Hepatocyte (in vitro differentiated cells): ENCODE measurements at regions not wholly inside any gene's neighbourhood (a gene's known extent, or its start where the extent isn't known, plus 50 kb on each side); places are given as distances from the start of the nearest gene placed in this dataset.

ENCODE experiments used
- EZH2 ChIP-seq: fragments of 200-600 bp; sonication (generic); IDR thresholded peaks from 2 replicates; pipeline ENCODE4 v1.6.1; 2016; ENCODE audit warnings: antibody characterized with exemption, mild to moderate bottlenecking, borderline replicate concordance
- TF ChIP-seq, protein P1 (sequence below): fragments of 200-600 bp; sonication (generic); IDR thresholded peaks from 2 replicates; pipeline ENCODE4 v1.5.1; 2016; ENCODE audit warnings: antibody characterized with exemption, mild to moderate bottlenecking; ENCODE audit not compliant: poor library complexity

DNA sequence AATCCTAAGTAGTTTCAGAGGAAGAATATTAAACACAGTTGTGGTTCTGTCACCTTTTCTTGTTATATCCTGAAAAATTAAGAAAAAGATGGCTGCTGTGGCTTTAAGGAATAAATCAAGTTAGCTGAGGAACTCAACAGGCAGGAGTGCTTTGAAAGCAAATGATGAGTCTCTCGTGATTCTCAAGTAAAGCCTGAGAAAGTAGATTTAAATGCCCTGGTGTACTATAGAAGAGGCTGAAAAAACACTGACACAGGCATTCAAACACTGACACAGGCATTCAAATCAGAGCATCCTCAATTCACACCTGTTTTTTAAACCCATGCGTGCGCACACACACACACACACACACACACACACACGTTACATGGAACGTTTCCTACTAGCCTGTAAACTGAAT lies 218.6 kb downstream of the OGFRL1 start:
- TF ChIP-seq EZH2: no peak
- TF ChIP-seq, protein P1, sequence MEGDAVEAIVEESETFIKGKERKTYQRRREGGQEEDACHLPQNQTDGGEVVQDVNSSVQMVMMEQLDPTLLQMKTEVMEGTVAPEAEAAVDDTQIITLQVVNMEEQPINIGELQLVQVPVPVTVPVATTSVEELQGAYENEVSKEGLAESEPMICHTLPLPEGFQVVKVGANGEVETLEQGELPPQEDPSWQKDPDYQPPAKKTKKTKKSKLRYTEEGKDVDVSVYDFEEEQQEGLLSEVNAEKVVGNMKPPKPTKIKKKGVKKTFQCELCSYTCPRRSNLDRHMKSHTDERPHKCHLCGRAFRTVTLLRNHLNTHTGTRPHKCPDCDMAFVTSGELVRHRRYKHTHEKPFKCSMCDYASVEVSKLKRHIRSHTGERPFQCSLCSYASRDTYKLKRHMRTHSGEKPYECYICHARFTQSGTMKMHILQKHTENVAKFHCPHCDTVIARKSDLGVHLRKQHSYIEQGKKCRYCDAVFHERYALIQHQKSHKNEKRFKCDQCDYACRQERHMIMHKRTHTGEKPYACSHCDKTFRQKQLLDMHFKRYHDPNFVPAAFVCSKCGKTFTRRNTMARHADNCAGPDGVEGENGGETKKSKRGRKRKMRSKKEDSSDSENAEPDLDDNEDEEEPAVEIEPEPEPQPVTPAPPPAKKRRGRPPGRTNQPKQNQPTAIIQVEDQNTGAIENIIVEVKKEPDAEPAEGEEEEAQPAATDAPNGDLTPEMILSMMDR: no peak
